B cell (primary cell): ENCODE measurements at regions not wholly inside any gene's neighbourhood (a gene's known extent, or its start where the extent isn't known, plus 50 kb on each side); places are given as distances from the start of the nearest gene placed in this dataset.

Source experiments
- CTCF ChIP-seq: fragments of 200-600 bp; IDR thresholded peaks from one replicate; pipeline ENCODE4 v1.8.0; 2022; ENCODE audit warnings: antibody characterized with exemption, mild to moderate bottlenecking
- EZH2 ChIP-seq: IDR thresholded peaks from 2 replicates; pipeline ENCODE4 v1.6.1; 2012; ENCODE audit warnings: borderline replicate concordance, low read depth, mild to moderate bottlenecking, moderate library complexity, low read length; ENCODE audit not compliant: insufficient read depth, poor library complexity, severe bottlenecking

- TF ChIP-seq CTCF (no peak), EZH2 (no peak)
These were observed 129.2 kb downstream of the TENT5A start for GRCh38 chr6:81623106-81623759.
